Endothelial cell of umbilical vein (primary cell): ENCODE measurements at regions not wholly inside any gene's neighbourhood (a gene's known extent, or its start where the extent isn't known, plus 50 kb on each side); places are given as distances from the start of the nearest gene placed in this dataset.

Experiments
- BruUV-seq: library from RNA; stranded (reverse); fragments of 400-500 nt; replicated peaks from 2 replicates; lab custom pipeline; 2021; lab: Mats Ljungman, UMichigan
- CTCF ChIA-PET: fragments of 300-600, 350-600 bp; sonication (Branson Sonifier 250); formaldehyde crosslinking; loops from one replicate; lab custom pipeline; 2021; ENCODE audit warnings: antibody characterized with exemption, inconsistent platforms; lab: Charles Lee
- POLR2A ChIA-PET: fragments of 300-600, 350-600 bp; sonication (Branson Sonifier 250); formaldehyde crosslinking; loops from one replicate; lab custom pipeline; 2021; ENCODE audit warnings: antibody characterized with exemption, inconsistent platforms; lab: Charles Lee
- DNase-seq: peaks from one replicate; pipeline ENCODE4 v3.0.0-alpha.2; 2011; ENCODE audit warnings: low read depth, low spot score
- FAIRE-seq: peaks from 2 replicates; lab custom pipeline; 2011; peaks lifted over from hg19 to GRCh38; lab: Jason Lieb, UNC
- H2AFZ ChIP-seq: 2 replicates; pipeline ENCODE4 v1.6.0; 2012; ENCODE audit warnings: low read depth, low read length, control low read depth, inconsistent platforms
- H3K27ac ChIP-seq: 2 replicates; pipeline ENCODE4 v1.5.1; 2011; ENCODE audit warnings: low read depth, mild to moderate bottlenecking, control low read depth, low read length, moderate library complexity; ENCODE audit not compliant: insufficient read depth
- H3K27me3 ChIP-seq, 2 experiments: 2 replicates each; pipeline versions ENCODE4 v1.6.0 to v1.6.1; 2011; ENCODE audit warnings: low read length in 2 of 2, mixed read lengths in 1 of 2; ENCODE audit not compliant: control insufficient read depth in 2 of 2, insufficient read depth in 2 of 2
- H3K36me3 ChIP-seq, 2 experiments: 2 replicates in 1 of 2; 3 replicates in 1 of 2; pipeline ENCODE4 v1.5.1; 2011; ENCODE audit warnings: low read length in 2 of 2, mild to moderate bottlenecking in 1 of 2, moderate library complexity in 1 of 2; ENCODE audit not compliant: control insufficient read depth in 2 of 2, insufficient read depth in 2 of 2; ENCODE audit errors: extremely low read depth in 1 of 2
- H3K4me1 ChIP-seq: 3 replicates; pipeline ENCODE4 v1.5.1; 2011; ENCODE audit warnings: mild to moderate bottlenecking, low read length; ENCODE audit not compliant: control insufficient read depth, insufficient read depth; ENCODE audit errors: extremely low read depth
- H3K4me2 ChIP-seq: 2 replicates; pipeline ENCODE4 v1.6.1; 2011; ENCODE audit warnings: low read length, control low read depth, mixed read lengths; ENCODE audit not compliant: insufficient read depth
- H3K4me3 ChIP-seq, 3 experiments: fragments of 200-600 bp in 1 of 3; sonication (generic), shearing (Covaris generic) in 1 of 3; replicated peaks in 1 of 3; 2 replicates each; pipeline ENCODE4 v1.5.1; 2011 to 2016; ENCODE audit warnings: control low read depth in 3 of 3, low read length in 3 of 3, mild to moderate bottlenecking in 2 of 3, inconsistent platforms in 1 of 3, low read depth in 1 of 3, moderate library complexity in 1 of 3; ENCODE audit not compliant: insufficient read depth in 1 of 3
- H3K79me2 ChIP-seq: 2 replicates; pipeline ENCODE4 v1.6.0; 2012; ENCODE audit warnings: low read length, inconsistent platforms; ENCODE audit not compliant: control insufficient read depth, insufficient read depth
- H3K9ac ChIP-seq: replicated peaks from 2 replicates; pipeline ENCODE3; 2011; ENCODE audit warnings: low read length, control low read depth; ENCODE audit not compliant: insufficient read depth; ENCODE audit errors: extremely low read depth
- H3K9me1 ChIP-seq: replicated peaks from 3 replicates; pipeline ENCODE4 v1.6.0; 2011; ENCODE audit warnings: mild to moderate bottlenecking, low read length; ENCODE audit not compliant: control insufficient read depth, insufficient read depth; ENCODE audit errors: extremely low read depth
- H3K9me3 ChIP-seq: replicated peaks from 2 replicates; pipeline ENCODE4 v1.5.1; 2012; ENCODE audit warnings: low read length, inconsistent platforms; ENCODE audit not compliant: control insufficient read depth, insufficient read depth
- H4K20me1 ChIP-seq: replicated peaks from 2 replicates; pipeline ENCODE3; 2011; ENCODE audit warnings: mild to moderate bottlenecking, low read length; ENCODE audit not compliant: control insufficient read depth, insufficient read depth; ENCODE audit errors: extremely low read depth
- CTCF ChIP-seq, 2 donors: IDR thresholded peaks; 1 replicate in 1 of 2; 2 replicates in 1 of 2; pipeline ENCODE4 v1.5.1; 2011; ENCODE audit warnings: low read length in 2 of 2, mild to moderate bottlenecking in 2 of 2, moderate library complexity in 2 of 2, control low read depth in 1 of 2, inconsistent platforms in 1 of 2, low read depth in 1 of 2; ENCODE audit not compliant: insufficient read depth in 1 of 2; ENCODE audit errors: extremely low read depth in 1 of 2
- EZH2 ChIP-seq: IDR thresholded peaks from 2 replicates; pipeline ENCODE4 v1.6.1; 2012; ENCODE audit warnings: borderline replicate concordance, low read depth, mild to moderate bottlenecking, moderate library complexity, low read length, inconsistent platforms; ENCODE audit not compliant: severe bottlenecking
- FOS ChIP-seq: IDR thresholded peaks from 2 replicates; pipeline ENCODE4 v1.6.1; 2011; ENCODE audit warnings: mild to moderate bottlenecking, low read length, moderate library complexity, borderline replicate concordance; ENCODE audit not compliant: insufficient read depth
- GATA2 ChIP-seq: IDR thresholded peaks from 2 replicates; pipeline ENCODE4 v1.7.0; 2011; ENCODE audit warnings: low read depth, mild to moderate bottlenecking, moderate library complexity, mixed read lengths, low read length; ENCODE audit not compliant: insufficient read length, insufficient read depth
- JUN ChIP-seq: IDR thresholded peaks from 2 replicates; pipeline ENCODE4 v1.6.1; 2011; ENCODE audit warnings: borderline replicate concordance, low read depth; ENCODE audit not compliant: insufficient read length, insufficient read depth
- MAX ChIP-seq: IDR thresholded peaks from 2 replicates; pipeline ENCODE4 v1.6.1; 2011; ENCODE audit not compliant: insufficient read depth, insufficient read length
- MYC ChIP-seq: IDR thresholded peaks from one replicate; pipeline ENCODE4 v1.6.1; 2011; ENCODE audit warnings: mild to moderate bottlenecking, low read depth, low read length
- POLR2A ChIP-seq: IDR thresholded peaks from 2 replicates; pipeline ENCODE4 v1.6.1; 2012; ENCODE audit warnings: low read depth, mild to moderate bottlenecking, control low read depth, low read length
- dilution Hi-C: fragments of 300-500 bp; cut with MboI; formaldehyde crosslinking; loops from one replicate; pipeline ENCODE4 v1.15.0; 2019; ENCODE audit warnings: low sequenced_read_pairs; ENCODE audit not compliant: extremely low pct_ligation_motif_present
- intact Hi-C: fragments of 100-400 bp; cut with micrococcal nuclease; formaldehyde crosslinking; loops from one replicate; pipeline ENCODE4 v1.10.0; 2022

DNA sequence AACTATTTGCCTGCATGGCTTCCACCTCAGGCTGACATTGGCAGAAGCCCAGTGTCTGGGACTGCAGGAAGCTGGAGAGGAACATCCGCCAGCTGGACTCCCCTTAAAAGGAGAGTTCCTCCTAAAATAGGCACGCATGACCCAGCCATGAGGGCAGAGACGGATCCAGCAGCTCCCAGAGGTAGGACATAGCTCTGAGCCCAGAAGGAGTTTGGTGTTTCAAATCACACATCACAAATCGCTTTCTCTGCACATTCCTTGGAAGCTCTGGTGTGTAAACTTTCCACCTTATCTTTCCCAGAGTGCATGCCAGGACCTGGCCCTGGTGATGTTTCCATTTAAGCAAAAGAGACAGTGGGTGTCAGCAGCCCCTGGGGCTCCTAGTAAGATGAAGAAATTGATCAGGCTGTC lies 231.1 kb upstream of the CDH5 start:
- Histone ChIP-seq H3K27me3 (no peaks in the 10 kb centered on the region), H3K27ac (no peak overlapping the region), H3K9me1 (no peaks in the 10 kb centered on the region), H3K9me3 (no peaks in the 10 kb centered on the region), H3K79me2 (no peaks in the 10 kb centered on the region), H3K9ac (no peak overlapping the region), H4K20me1 (no peaks in the 10 kb centered on the region), H3K4me1 (no peaks in the 10 kb centered on the region), H3K4me2 (no peak overlapping the region), H3K4me3 (no peak overlapping the region), H3K36me3 (no peaks in the 10 kb centered on the region), H2AFZ (no peak overlapping the region)
- intact Hi-C loops: no loop called here
- DNase-seq: no peak
- TF ChIP-seq JUN: no peak
- TF ChIP-seq MAX: no peak
- no peak for TF ChIP-seq POLR2A
- no peak for TF ChIP-seq EZH2
- no peak for TF ChIP-seq CTCF (IDR thresholded peaks at IDR 0.05; ENCODE audit: extremely low read depth in 1 of 2, insufficient read depth in 1 of 2, low read depth in 1 of 2, low read length in 2 of 2)
- no TSS peak for BruUV-seq
- ChIA-PET CTCF (no interaction called here), POLR2A (no interaction called here)
- dilution Hi-C loops: no loop called here
- no peak for FAIRE-seq

GRCh38 chr16:66134875-66135274 lies 231.6 kb upstream of the CDH5 start:
- no peaks in the 10 kb centered on the region for H3K79me2 ChIP-seq
- no peak for FAIRE-seq
- H3K9me3 ChIP-seq: no peaks in the 10 kb centered on the region
- H3K9ac ChIP-seq: no peak overlapping the region
- BruUV-seq: no TSS peak
- H3K4me2 ChIP-seq: no peak overlapping the region
- no peak overlapping the region for H3K4me3 ChIP-seq
- no peaks in the 10 kb centered on the region for H3K9me1 ChIP-seq
- H3K36me3 ChIP-seq: no peaks in the 10 kb centered on the region
- TF ChIP-seq JUN (no peak), POLR2A (no peak), MAX (no peak), CTCF (IDR thresholded peaks at IDR 0.05; ENCODE audit: extremely low read depth in 1 of 2, insufficient read depth in 1 of 2, low read depth in 1 of 2, low read length in 2 of 2) (no peak), EZH2 (no peak), MYC (no peak), FOS (no peak), GATA2 (no peak)
- H2AFZ ChIP-seq: no peak overlapping the region
- no peaks in the 10 kb centered on the region for H3K4me1 ChIP-seq
- H3K27me3 ChIP-seq: no peaks in the 10 kb centered on the region
- no peak for DNase-seq
- CTCF ChIA-PET: no interaction called here
- dilution Hi-C loops (no loop called here), intact Hi-C loops (no loop called here)
- H4K20me1 ChIP-seq: no peaks in the 10 kb centered on the region
- H3K27ac ChIP-seq: no peak overlapping the region
- POLR2A ChIA-PET: no interaction called here
